ENCODE measurements at regions not wholly inside any gene's neighbourhood (a gene's known extent, or its start where the extent isn't known, plus 50 kb on each side); places are given as distances from the start of the nearest gene placed in this dataset.

GRCh38 chr4:136540747-136541146, 991.5 kb downstream of the PCDH18 start:
- WGBS: 100% methylated on average over 2 of the region's 2 CpGs
- Histone ChIP-seq H3K9ac (ENCODE audit: low read length) (no peak overlapping the region), H3K9me3 (ENCODE audit: control insufficient read depth, low read length) (no peaks in the 10 kb centered on the region), H3K18ac (ENCODE audit: low read depth in 1 of 2, low read length in 2 of 2) (no peak overlapping the region), H3K14ac (ENCODE audit: low read length in 2 of 2) (no peak overlapping the region), H4K8ac (ENCODE audit: low read length) (no peak overlapping the region), H3K4me2 (ENCODE audit: low read length, poor library complexity, severe bottlenecking) (no peak overlapping the region), H3K27ac (ENCODE audit: low read length, poor library complexity, severe bottlenecking) (no peak overlapping the region), H2BK12ac (ENCODE audit: low read length in 2 of 2) (no peak overlapping the region), H2BK15ac (ENCODE audit: low read depth, poor library complexity, severe bottlenecking) (no peak overlapping the region), H3K23ac (ENCODE audit: low read length in 2 of 2) (no peak overlapping the region), H2BK120ac (ENCODE audit: low read depth, low read length) (no peak overlapping the region), H3K4me1 (ENCODE audit: control insufficient read depth, insufficient read depth, low read depth, low read length) (no peaks in the 10 kb centered on the region), H3K36me3 (ENCODE audit: control insufficient read depth in 1 of 2, insufficient read depth in 2 of 2, low read depth in 1 of 2, low read length in 2 of 2) (no peaks in the 10 kb centered on the region), H2AK5ac (ENCODE audit: low read length, severe bottlenecking) (no peak overlapping the region), H3K79me1 (replicated peaks; ENCODE audit: low read length, poor library complexity, severe bottlenecking) (no peaks in the 10 kb centered on the region), H3K27me3 (ENCODE audit: control insufficient read depth in 1 of 2, insufficient read depth in 1 of 2, low read length in 2 of 2) (no peaks in the 10 kb centered on the region), H3K4ac (ENCODE audit: low read depth in 1 of 2, low read length in 2 of 2) (no peak overlapping the region), H4K91ac (ENCODE audit: low read length) (no peak overlapping the region), H3K4me3 (ENCODE audit: insufficient read depth in 1 of 2, low read depth in 1 of 2, low read length in 2 of 2) (no peak overlapping the region), H2AFZ (ENCODE audit: low read depth, low read length) (no peak overlapping the region), H2BK5ac (ENCODE audit: low read depth, low read length, poor library complexity, severe bottlenecking) (no peak overlapping the region)
- DNase-seq: no peak

GRCh38 chr4:136528131-136528530, 1004.2 kb downstream of the PCDH18 start:
- H2BK15ac ChIP-seq (ENCODE audit: low read depth, poor library complexity, severe bottlenecking): no peak overlapping the region
- no peaks in the 10 kb centered on the region for H3K4me1 ChIP-seq (ENCODE audit: control insufficient read depth, insufficient read depth, low read depth, low read length)
- H3K4me2 ChIP-seq (ENCODE audit: low read length, poor library complexity, severe bottlenecking): no peak overlapping the region
- no peak overlapping the region for H2AK5ac ChIP-seq (ENCODE audit: low read length, severe bottlenecking)
- H3K79me1 ChIP-seq (replicated peaks; ENCODE audit: low read length, poor library complexity, severe bottlenecking): no peaks in the 10 kb centered on the region
- no peaks in the 10 kb centered on the region for H3K36me3 ChIP-seq (ENCODE audit: control insufficient read depth in 1 of 2, insufficient read depth in 2 of 2, low read depth in 1 of 2, low read length in 2 of 2)
- no peaks in the 10 kb centered on the region for H3K27me3 ChIP-seq (ENCODE audit: control insufficient read depth in 1 of 2, insufficient read depth in 1 of 2, low read length in 2 of 2)
- no peak overlapping the region for H4K91ac ChIP-seq (ENCODE audit: low read length)
- H3K23ac ChIP-seq (ENCODE audit: low read length in 2 of 2): no peak overlapping the region
- H3K14ac ChIP-seq (ENCODE audit: low read length in 2 of 2): no peak overlapping the region
- H3K9ac ChIP-seq (ENCODE audit: low read length): no peak overlapping the region
- H2BK12ac ChIP-seq (ENCODE audit: low read length in 2 of 2): no peak overlapping the region
- H2AFZ ChIP-seq (ENCODE audit: low read depth, low read length): no peak overlapping the region
- DNase-seq: no peak
- no peak overlapping the region for H2BK120ac ChIP-seq (ENCODE audit: low read depth, low read length)
- H4K8ac ChIP-seq (ENCODE audit: low read length): no peak overlapping the region
- H3K4ac ChIP-seq (ENCODE audit: low read depth in 1 of 2, low read length in 2 of 2): no peak overlapping the region
- no peak overlapping the region for H3K4me3 ChIP-seq (ENCODE audit: insufficient read depth in 1 of 2, low read depth in 1 of 2, low read length in 2 of 2)
- H2BK5ac ChIP-seq (ENCODE audit: low read depth, low read length, poor library complexity, severe bottlenecking): no peak overlapping the region
- H3K27ac ChIP-seq (ENCODE audit: low read length, poor library complexity, severe bottlenecking): no peak overlapping the region
- H3K18ac ChIP-seq (ENCODE audit: low read depth in 1 of 2, low read length in 2 of 2): no peak overlapping the region
- H3K9me3 ChIP-seq (ENCODE audit: control insufficient read depth, low read length): no peaks in the 10 kb centered on the region

- H2BK15ac ChIP-seq (ENCODE audit: low read depth, poor library complexity, severe bottlenecking): no peak overlapping the region
- no peak overlapping the region for H3K23ac ChIP-seq (ENCODE audit: low read length in 2 of 2)
- H3K14ac ChIP-seq (ENCODE audit: low read length in 2 of 2): no peak overlapping the region
Observed at GRCh38 chr4:136526517-136526916, 1005.8 kb downstream of the PCDH18 start.

GRCh38 chr4:136524039-136524438, 1008.3 kb downstream of the PCDH18 start:
- no peak overlapping the region for H4K8ac ChIP-seq (ENCODE audit: low read length)
- no peak overlapping the region for H2BK120ac ChIP-seq (ENCODE audit: low read depth, low read length)
- no peaks in the 10 kb centered on the region for H3K9me3 ChIP-seq (ENCODE audit: control insufficient read depth, low read length)
- no peak overlapping the region for H2BK5ac ChIP-seq (ENCODE audit: low read depth, low read length, poor library complexity, severe bottlenecking)
- H3K4me2 ChIP-seq (ENCODE audit: low read length, poor library complexity, severe bottlenecking): no peak overlapping the region
- no peak overlapping the region for H2AK5ac ChIP-seq (ENCODE audit: low read length, severe bottlenecking)
- no peaks in the 10 kb centered on the region for H3K36me3 ChIP-seq (ENCODE audit: control insufficient read depth in 1 of 2, insufficient read depth in 2 of 2, low read depth in 1 of 2, low read length in 2 of 2)
- H3K27ac ChIP-seq (ENCODE audit: low read length, poor library complexity, severe bottlenecking): no peak overlapping the region
- no peak overlapping the region for H2AFZ ChIP-seq (ENCODE audit: low read depth, low read length)
- no peak overlapping the region for H3K23ac ChIP-seq (ENCODE audit: low read length in 2 of 2)
- H3K27me3 ChIP-seq (ENCODE audit: control insufficient read depth in 1 of 2, insufficient read depth in 1 of 2, low read length in 2 of 2): no peaks in the 10 kb centered on the region
- H3K18ac ChIP-seq (ENCODE audit: low read depth in 1 of 2, low read length in 2 of 2): no peak overlapping the region
- H3K4ac ChIP-seq (ENCODE audit: low read depth in 1 of 2, low read length in 2 of 2): no peak overlapping the region
- no peak for DNase-seq
- H4K91ac ChIP-seq (ENCODE audit: low read length): no peak overlapping the region
- no peaks in the 10 kb centered on the region for H3K4me1 ChIP-seq (ENCODE audit: control insufficient read depth, insufficient read depth, low read depth, low read length)
- no peak overlapping the region for H2BK15ac ChIP-seq (ENCODE audit: low read depth, poor library complexity, severe bottlenecking)
- H3K4me3 ChIP-seq (ENCODE audit: insufficient read depth in 1 of 2, low read depth in 1 of 2, low read length in 2 of 2): no peak overlapping the region
- H2BK12ac ChIP-seq (ENCODE audit: low read length in 2 of 2): no peak overlapping the region
- no peaks in the 10 kb centered on the region for H3K79me1 ChIP-seq (replicated peaks; ENCODE audit: low read length, poor library complexity, severe bottlenecking)
- WGBS: 100% methylated on average over 1 of the region's 2 CpGs
- H3K9ac ChIP-seq (ENCODE audit: low read length): no peak overlapping the region
- H3K14ac ChIP-seq (ENCODE audit: low read length in 2 of 2): no peak overlapping the region

More at GRCh38 chr4:136526517-136526916, 1005.8 kb downstream of the PCDH18 start:
- no peak overlapping the region for H4K91ac ChIP-seq (ENCODE audit: low read length)
- no peak overlapping the region for H3K18ac ChIP-seq (ENCODE audit: low read depth in 1 of 2, low read length in 2 of 2)
- WGBS: 82% methylated on average over 1 of the region's 2 CpGs
- no peaks in the 10 kb centered on the region for H3K9me3 ChIP-seq (ENCODE audit: control insufficient read depth, low read length)
- H3K9ac ChIP-seq (ENCODE audit: low read length): no peak overlapping the region
- H2AFZ ChIP-seq (ENCODE audit: low read depth, low read length): no peak overlapping the region
- no peak overlapping the region for H3K4me2 ChIP-seq (ENCODE audit: low read length, poor library complexity, severe bottlenecking)
- H3K36me3 ChIP-seq (ENCODE audit: control insufficient read depth in 1 of 2, insufficient read depth in 2 of 2, low read depth in 1 of 2, low read length in 2 of 2): no peaks in the 10 kb centered on the region
- no peak overlapping the region for H2BK120ac ChIP-seq (ENCODE audit: low read depth, low read length)
- no peaks in the 10 kb centered on the region for H3K79me1 ChIP-seq (replicated peaks; ENCODE audit: low read length, poor library complexity, severe bottlenecking)
- no peaks in the 10 kb centered on the region for H3K27me3 ChIP-seq (ENCODE audit: control insufficient read depth in 1 of 2, insufficient read depth in 1 of 2, low read length in 2 of 2)
- H2BK5ac ChIP-seq (ENCODE audit: low read depth, low read length, poor library complexity, severe bottlenecking): no peak overlapping the region
- H2BK12ac ChIP-seq (ENCODE audit: low read length in 2 of 2): no peak overlapping the region
- no peak overlapping the region for H3K4ac ChIP-seq (ENCODE audit: low read depth in 1 of 2, low read length in 2 of 2)
- H4K8ac ChIP-seq (ENCODE audit: low read length): no peak overlapping the region
- H2AK5ac ChIP-seq (ENCODE audit: low read length, severe bottlenecking): no peak overlapping the region
- H3K4me3 ChIP-seq (ENCODE audit: insufficient read depth in 1 of 2, low read depth in 1 of 2, low read length in 2 of 2): no peak overlapping the region
- no peaks in the 10 kb centered on the region for H3K4me1 ChIP-seq (ENCODE audit: control insufficient read depth, insufficient read depth, low read depth, low read length)
- H3K27ac ChIP-seq (ENCODE audit: low read length, poor library complexity, severe bottlenecking): no peak overlapping the region
- peak; percentile 29 for DNase-seq
